ENCODE measurements at regions not wholly inside any gene's neighbourhood (a gene's known extent, or its start where the extent isn't known, plus 50 kb on each side); places are given as distances from the start of the nearest gene placed in this dataset.

DNA sequence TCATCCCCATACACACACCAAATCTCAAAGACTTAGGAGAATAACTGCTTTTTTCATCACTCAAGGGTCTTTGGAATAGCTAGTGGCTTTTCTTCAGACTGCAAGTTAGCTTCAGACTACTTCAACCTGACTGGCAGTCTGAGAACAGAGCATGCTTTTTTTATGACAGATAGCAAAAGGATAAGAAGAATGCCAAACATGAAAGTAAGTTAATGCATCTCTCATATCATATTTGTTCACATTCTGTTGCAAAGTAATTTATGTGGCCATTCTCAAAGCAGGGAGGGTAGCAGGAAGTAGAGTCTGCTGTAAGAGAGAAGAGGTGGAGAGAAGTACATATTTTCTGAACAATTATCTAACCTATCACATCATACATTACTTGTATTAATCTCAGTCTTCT, 544.4 kb downstream of the ZPLD1 start:
- TF ChIP-seq CTCF (IDR thresholded peaks at IDR 0.05; ENCODE audit: insufficient read depth, low read length) = no peak
- H3K4me3 ChIP-seq (ENCODE audit: low read depth, low read length) = no peak overlapping the region
- no peak for DNase-seq (ENCODE audit: low read depth)

DNA sequence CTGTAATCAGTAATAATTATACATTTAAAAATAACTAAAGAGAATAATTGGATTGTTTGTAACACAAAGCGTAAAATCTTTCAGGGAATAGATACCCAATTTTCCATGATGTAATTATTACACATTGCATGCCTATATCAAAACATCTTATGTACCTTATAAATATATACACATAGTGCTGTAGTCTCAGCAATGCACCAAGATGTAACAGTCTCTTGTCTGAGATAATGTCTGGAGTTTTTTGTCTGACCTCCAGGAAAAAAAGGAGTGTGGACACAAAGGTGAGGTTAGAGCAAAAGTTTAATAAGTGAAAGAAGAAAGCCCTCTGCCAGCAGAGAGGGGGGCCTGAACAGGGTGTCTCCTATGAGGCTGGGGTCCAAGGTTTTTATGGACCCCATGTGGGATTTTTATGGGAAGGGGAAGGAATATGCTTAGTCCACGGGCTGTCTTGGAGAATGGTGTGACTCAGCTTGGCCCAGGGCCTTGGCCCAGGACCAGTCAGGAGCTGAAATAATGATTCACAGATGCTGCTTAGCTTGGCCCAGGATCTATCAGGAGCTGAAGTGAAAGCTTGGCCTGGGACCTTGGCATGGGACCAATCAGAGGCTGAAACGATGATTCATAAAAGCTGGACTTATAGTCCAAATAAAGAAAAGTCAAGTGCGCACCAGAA, 545.0 kb downstream of the ZPLD1 start:
- no peak overlapping the region for H3K4me3 ChIP-seq (ENCODE audit: low read depth, low read length)
- TF ChIP-seq CTCF (IDR thresholded peaks at IDR 0.05; ENCODE audit: insufficient read depth, low read length) = no peak
- peak; percentile 97 for DNase-seq (ENCODE audit: low read depth)

DNA sequence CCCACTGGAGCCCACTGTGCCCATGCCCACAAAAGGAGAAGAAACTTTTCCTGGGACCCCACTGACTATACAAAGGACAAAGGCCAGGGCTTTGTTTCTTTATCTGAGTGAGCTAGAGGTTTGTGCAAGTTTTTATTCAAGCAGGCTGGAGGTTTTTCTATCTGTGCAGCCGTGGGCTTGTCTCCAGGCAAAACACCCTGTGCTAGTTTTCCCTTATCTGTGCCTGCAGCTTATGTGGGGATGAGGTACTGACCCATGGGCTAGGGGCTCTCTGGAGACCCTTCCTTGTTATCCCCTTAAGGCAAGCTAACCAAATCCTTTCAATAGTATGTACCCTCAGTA, 545.5 kb downstream of the ZPLD1 start:
- TF ChIP-seq CTCF (IDR thresholded peaks at IDR 0.05; ENCODE audit: insufficient read depth, low read length) = no peak
- H3K4me3 ChIP-seq (ENCODE audit: low read depth, low read length) = no peak overlapping the region
- DNase-seq (ENCODE audit: low read depth) = no peak

DNA sequence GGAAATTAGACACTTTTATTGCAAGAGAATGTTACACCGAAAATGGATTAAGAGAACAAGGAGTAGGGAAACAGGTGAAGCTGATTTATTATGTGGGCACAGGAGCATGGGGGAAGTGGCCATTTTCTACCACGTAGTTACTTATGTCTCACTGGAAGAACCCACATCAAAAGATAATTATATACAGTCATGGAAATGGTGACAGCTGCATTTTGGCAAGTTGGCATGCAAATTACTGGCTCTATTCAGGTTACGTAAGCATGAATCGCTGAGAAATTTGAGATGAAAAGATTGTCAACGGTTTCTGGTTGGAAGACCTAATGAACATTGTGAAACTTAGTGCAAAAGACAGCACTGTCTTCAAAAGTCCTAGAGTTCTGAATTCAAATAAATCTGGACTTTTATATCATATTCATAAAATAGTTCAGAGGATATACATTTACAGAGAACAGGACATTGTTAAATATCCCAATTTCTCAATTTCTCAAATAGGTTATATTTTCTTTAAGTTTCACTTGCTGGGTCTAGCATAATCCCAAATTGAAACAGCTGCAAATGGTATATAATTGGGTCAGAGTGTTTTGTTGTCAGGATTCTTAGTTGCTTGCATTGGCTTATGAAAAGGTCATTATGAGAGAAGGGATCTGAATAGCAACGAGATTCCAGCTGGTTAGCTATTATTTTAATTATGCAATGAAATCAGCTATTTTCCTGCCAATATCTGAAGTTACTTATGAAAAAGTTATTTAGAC, 567.8 kb downstream of the ZPLD1 start:
- H3K4me3 ChIP-seq (ENCODE audit: low read depth, low read length) = no peak overlapping the region
- no peak for DNase-seq (ENCODE audit: low read depth)
- no peak for TF ChIP-seq CTCF (IDR thresholded peaks at IDR 0.05; ENCODE audit: insufficient read depth, low read length)

GRCh38 chr3:103006526-103007183, 571.8 kb downstream of the ZPLD1 start:
- TF ChIP-seq CTCF (IDR thresholded peaks at IDR 0.05; ENCODE audit: insufficient read depth, low read length) = no peak
- no peak for DNase-seq (ENCODE audit: low read depth)
- no peak overlapping the region for H3K4me3 ChIP-seq (ENCODE audit: low read depth, low read length)

DNA sequence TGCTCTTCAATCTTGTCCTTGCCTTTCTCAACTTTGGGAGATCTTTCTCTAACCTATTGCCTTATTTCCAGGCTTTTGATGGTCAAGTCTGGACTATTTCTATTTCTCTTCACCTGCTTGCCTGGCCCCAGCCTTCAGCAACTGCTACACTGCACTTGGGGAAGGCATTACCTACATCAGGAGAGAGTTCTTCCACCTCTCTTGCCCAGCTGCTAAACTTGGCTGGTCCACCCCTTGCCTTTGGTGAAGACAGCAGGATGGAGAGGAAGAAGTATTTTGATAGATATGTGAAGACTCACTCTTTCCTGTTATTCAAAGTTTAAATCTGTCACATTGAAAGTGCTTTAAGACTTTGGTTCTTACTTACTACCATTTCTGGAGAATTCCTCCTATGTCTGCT, 574.8 kb downstream of the ZPLD1 start:
- no peak overlapping the region for H3K4me3 ChIP-seq (ENCODE audit: low read depth, low read length)
- TF ChIP-seq CTCF (IDR thresholded peaks at IDR 0.05; ENCODE audit: insufficient read depth, low read length) = no peak
- no peak for DNase-seq (ENCODE audit: low read depth)

Data from fibroblast of the aortic adventitia (primary cell).